ENCODE measurements at regions not wholly inside any gene's neighbourhood (a gene's known extent, or its start where the extent isn't known, plus 50 kb on each side); places are given as distances from the start of the nearest gene placed in this dataset.

- TF ChIP-seq CTCF (IDR thresholded peaks at IDR 0.05; ENCODE audit: low read length): no peak
- TF ChIP-seq EZH2phosphoT487 (IDR thresholded peaks at IDR 0.05; ENCODE audit: low read length): no peak
These were observed 145.2 kb upstream of the FOXD4L5 start for GRCh38 chr9:65430221-65430620.

All from MM.1S (cell line).